WTC11 (cell line): ENCODE measurements at regions not wholly inside any gene's neighbourhood (a gene's known extent, or its start where the extent isn't known, plus 50 kb on each side); places are given as distances from the start of the nearest gene placed in this dataset.

Experiments used
- ATAC-seq: fragments of 200-7000 bp; cut with Tn5 transposase; 2 replicates; pipeline ENCODE4 v1.10.0; 2021; ENCODE audit warnings: mild to moderate bottlenecking, moderate library complexity
- CTCF ChIA-PET: fragments of 300-600 bp; sonication (Branson Sonifier 250); formaldehyde crosslinking; loops from one replicate; lab custom pipeline; 2021; ENCODE audit warnings: antibody characterized with exemption; lab: Charles Lee
- POLR2A ChIA-PET: fragments of 350-600 bp; sonication (Branson Sonifier 250); formaldehyde crosslinking; loops from one replicate; lab custom pipeline; 2021; ENCODE audit warnings: antibody characterized with exemption; lab: Charles Lee
- DNase-seq: peaks from one replicate; pipeline ENCODE4 v3.0.0; 2021; ENCODE audit warnings: low spot score
- H3K27ac Mint-ChIP-seq: 2 replicates; pipeline ENCODE4 v1.8.0; 2021; ENCODE audit warnings: mixed read lengths
- H3K27me3 Mint-ChIP-seq: 2 replicates; pipeline ENCODE4 v1.8.0; 2021; ENCODE audit warnings: low read depth, mild to moderate bottlenecking, moderate library complexity, mixed read lengths
- H3K36me3 Mint-ChIP-seq: 2 replicates; pipeline ENCODE4 v1.8.0; 2021; ENCODE audit warnings: mixed read lengths
- H3K4me1 Mint-ChIP-seq: 2 replicates; pipeline ENCODE4 v1.8.0; 2022; ENCODE audit warnings: mixed read lengths
- H3K4me3 Mint-ChIP-seq: 2 replicates; pipeline ENCODE4 v1.8.0; 2021; ENCODE audit warnings: mild to moderate bottlenecking, moderate library complexity, mixed read lengths
- H3K9me3 Mint-ChIP-seq: 2 replicates; pipeline ENCODE4 v1.8.0; 2021; ENCODE audit warnings: mixed read lengths
- CBFB ChIP-seq: sonication (generic); formaldehyde crosslinking; IDR thresholded peaks from 2 replicates; pipeline ENCODE4 v1.8.1; 2022; ENCODE audit warnings: mild to moderate bottlenecking, low read depth, missing genetic modification reagents
- MXD4 ChIP-seq: fragments of 250-450 bp; sonication (Bioruptor Pico); IDR thresholded peaks from 2 replicates; pipeline ENCODE4 v1.8.0; 2021; ENCODE audit warnings: mild to moderate bottlenecking, moderate library complexity, borderline replicate concordance
- MYBL2 ChIP-seq: sonication (generic); formaldehyde crosslinking; IDR thresholded peaks from 2 replicates; pipeline ENCODE4 v1.8.1; 2023; ENCODE audit warnings: mild to moderate bottlenecking, moderate library complexity, missing genetic modification reagents
- NFATC4 ChIP-seq: fragments of 250-450 bp; sonication (Bioruptor Pico); IDR thresholded peaks from 2 replicates; pipeline ENCODE4 v1.9.0; 2021; ENCODE audit warnings: mild to moderate bottlenecking
- NFE2L1 ChIP-seq: sonication (generic); formaldehyde crosslinking; IDR thresholded peaks from 2 replicates; pipeline ENCODE4 v1.8.1; 2023; ENCODE audit warnings: missing genetic modification reagents
- NR3C1 ChIP-seq: sonication (generic); formaldehyde crosslinking; conservative IDR thresholded peaks from 2 replicates; pipeline ENCODE4 v1.8.1; 2023; ENCODE audit warnings: low read depth, mild to moderate bottlenecking, missing genetic modification reagents
- PRRX2 ChIP-seq: fragments of 250-450 bp; sonication (Bioruptor Pico); IDR thresholded peaks from 2 replicates; pipeline ENCODE4 v1.8.0; 2021; ENCODE audit warnings: mild to moderate bottlenecking
- RELA ChIP-seq: sonication (generic); formaldehyde crosslinking; IDR thresholded peaks from 2 replicates; pipeline ENCODE4 v1.8.1; 2022; ENCODE audit warnings: missing genetic modification reagents, mild to moderate bottlenecking, borderline replicate concordance
- SOX15 ChIP-seq: fragments of 250-450 bp; sonication (Bioruptor Pico); IDR thresholded peaks from 2 replicates; pipeline ENCODE4 v1.9.0; 2021; ENCODE audit warnings: mild to moderate bottlenecking
- SP1 ChIP-seq: sonication (generic); formaldehyde crosslinking; conservative IDR thresholded peaks from 2 replicates; pipeline ENCODE4 v1.8.1; 2022; ENCODE audit warnings: missing genetic modification reagents
- TP53 ChIP-seq: sonication (generic); formaldehyde crosslinking; IDR thresholded peaks from 2 replicates; pipeline ENCODE4 v1.8.1; 2023; ENCODE audit warnings: mild to moderate bottlenecking, missing genetic modification reagents
- ZNF121 ChIP-seq: sonication (generic); formaldehyde crosslinking; IDR thresholded peaks from 2 replicates; pipeline ENCODE4 v1.8.0; 2023; ENCODE audit warnings: missing genetic modification reagents
- ZNF138 ChIP-seq: sonication (generic); formaldehyde crosslinking; conservative IDR thresholded peaks from 2 replicates; pipeline ENCODE4 v1.8.1; 2022; ENCODE audit warnings: mild to moderate bottlenecking, moderate library complexity, missing genetic modification reagents
- ZNF219 ChIP-seq: sonication (generic); formaldehyde crosslinking; IDR thresholded peaks from 2 replicates; pipeline ENCODE4 v1.8.0; 2023; ENCODE audit warnings: missing genetic modification reagents, mild to moderate bottlenecking, borderline replicate concordance
- ZNF263 ChIP-seq: sonication (generic); formaldehyde crosslinking; IDR thresholded peaks from 2 replicates; pipeline ENCODE4 v1.8.1; 2022; ENCODE audit warnings: low read depth, mild to moderate bottlenecking, moderate library complexity, missing genetic modification reagents
- ZNF317 ChIP-seq: sonication (generic); formaldehyde crosslinking; IDR thresholded peaks from 2 replicates; pipeline ENCODE4 v1.8.1; 2023; ENCODE audit warnings: low read depth, mild to moderate bottlenecking, moderate library complexity, missing genetic modification reagents, borderline replicate concordance
- ZNF396 ChIP-seq: fragments of 250-450 bp; sonication (Bioruptor Pico); IDR thresholded peaks from 2 replicates; pipeline ENCODE4 v1.8.0; 2021; ENCODE audit warnings: mild to moderate bottlenecking, moderate library complexity, borderline replicate concordance
- TF ChIP-seq, protein P1 (sequence below): fragments of 250-450 bp; sonication (Bioruptor Pico); IDR thresholded peaks from 2 replicates; pipeline ENCODE4 v2.1.2; 2022; ENCODE audit warnings: mild to moderate bottlenecking, moderate library complexity
- TF ChIP-seq, protein P2 (sequence below): sonication (generic); formaldehyde crosslinking; IDR thresholded peaks from 2 replicates; pipeline ENCODE4 v1.8.0; 2023; ENCODE audit warnings: missing genetic modification reagents, mild to moderate bottlenecking, borderline replicate concordance
- TF ChIP-seq, protein P3 (sequence below): sonication (generic); formaldehyde crosslinking; IDR thresholded peaks from 2 replicates; pipeline ENCODE4 v1.8.1; 2022; ENCODE audit warnings: mild to moderate bottlenecking, moderate library complexity, missing genetic modification reagents
- TF ChIP-seq, protein P4 (sequence below): sonication (generic); formaldehyde crosslinking; IDR thresholded peaks from 2 replicates; pipeline ENCODE4 v1.8.0; 2023; ENCODE audit warnings: missing genetic modification reagents
- TF ChIP-seq, protein P5 (sequence below): sonication (generic); formaldehyde crosslinking; IDR thresholded peaks from 2 replicates; pipeline ENCODE4 v1.8.0; 2022; ENCODE audit warnings: mild to moderate bottlenecking, missing genetic modification reagents
- TF ChIP-seq, protein P6 (sequence below): fragments of 250-450 bp; sonication (Bioruptor Pico); IDR thresholded peaks from 2 replicates; pipeline ENCODE4 v1.8.0; 2021; ENCODE audit warnings: mild to moderate bottlenecking
- TF ChIP-seq, protein P7 (sequence below): sonication (generic); formaldehyde crosslinking; IDR thresholded peaks from 2 replicates; pipeline ENCODE4 v1.8.1; 2023; ENCODE audit warnings: mild to moderate bottlenecking, missing genetic modification reagents, moderate library complexity
- TF ChIP-seq, protein P8 (sequence below): fragments of 250-450 bp; sonication (Bioruptor Pico); IDR thresholded peaks from 2 replicates; pipeline ENCODE4 v1.9.0; 2021; ENCODE audit warnings: mild to moderate bottlenecking

DNA sequence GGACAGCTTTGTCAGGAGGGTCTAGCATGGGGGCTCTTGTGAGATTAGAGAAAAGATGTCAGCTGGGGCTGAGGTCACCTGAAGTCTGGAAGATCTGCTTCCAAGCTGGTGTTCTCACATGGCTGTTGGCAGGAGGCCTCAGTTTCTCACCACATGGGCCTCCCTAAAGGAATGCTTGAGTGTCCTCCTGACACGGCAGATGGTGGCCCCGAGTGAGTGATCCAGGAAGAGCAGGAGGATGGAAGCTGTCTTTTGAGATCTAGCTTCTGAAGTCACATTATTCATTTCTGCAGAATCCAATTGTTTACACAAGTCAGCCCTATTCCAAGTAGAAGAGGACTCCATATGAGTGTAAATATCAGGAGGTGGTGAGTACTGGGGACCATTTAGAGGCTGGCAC, 344.0 kb upstream of the PROK2 start:
- no peaks in the 10 kb centered on the region for H3K27me3 Mint-ChIP-seq
- DNase-seq (no peak), ATAC-seq (no peak)
- ChIA-PET POLR2A (no interaction called here), CTCF (no interaction called here)
- no peaks in the 10 kb centered on the region for H3K4me1 Mint-ChIP-seq
- H3K36me3 Mint-ChIP-seq: no peaks in the 10 kb centered on the region
- H3K27ac Mint-ChIP-seq: no peak overlapping the region
- H3K4me3 Mint-ChIP-seq: no peak overlapping the region
- H3K9me3 Mint-ChIP-seq: peaks cover 10% of the 10 kb centered on the region
- TF ChIP-seq, protein P1, sequence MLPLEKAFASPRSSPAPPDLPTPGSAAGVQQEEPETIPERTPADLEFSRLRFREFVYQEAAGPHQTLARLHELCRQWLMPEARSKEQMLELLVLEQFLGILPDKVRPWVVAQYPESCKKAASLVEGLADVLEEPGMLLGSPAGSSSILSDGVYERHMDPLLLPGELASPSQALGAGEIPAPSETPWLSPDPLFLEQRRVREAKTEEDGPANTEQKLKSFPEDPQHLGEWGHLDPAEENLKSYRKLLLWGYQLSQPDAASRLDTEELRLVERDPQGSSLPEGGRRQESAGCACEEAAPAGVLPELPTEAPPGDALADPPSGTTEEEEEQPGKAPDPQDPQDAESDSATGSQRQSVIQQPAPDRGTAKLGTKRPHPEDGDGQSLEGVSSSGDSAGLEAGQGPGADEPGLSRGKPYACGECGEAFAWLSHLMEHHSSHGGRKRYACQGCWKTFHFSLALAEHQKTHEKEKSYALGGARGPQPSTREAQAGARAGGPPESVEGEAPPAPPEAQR (CRISPR knock-in tag): no peak
- TF ChIP-seq NR3C1 (no peak), ZNF138 (CRISPR knock-in tag) (no peak), ZNF396 (CRISPR knock-in tag) (no peak), RELA (no peak), SOX15 (CRISPR knock-in tag) (no peak), MYBL2 (CRISPR knock-in tag) (no peak), PRRX2 (no peak), ZNF317 (CRISPR knock-in tag) (no peak), ZNF219 (CRISPR knock-in tag) (no peak), SP1 (CRISPR knock-in tag) (no peak), CBFB (no peak)
- TF ChIP-seq, protein P2, sequence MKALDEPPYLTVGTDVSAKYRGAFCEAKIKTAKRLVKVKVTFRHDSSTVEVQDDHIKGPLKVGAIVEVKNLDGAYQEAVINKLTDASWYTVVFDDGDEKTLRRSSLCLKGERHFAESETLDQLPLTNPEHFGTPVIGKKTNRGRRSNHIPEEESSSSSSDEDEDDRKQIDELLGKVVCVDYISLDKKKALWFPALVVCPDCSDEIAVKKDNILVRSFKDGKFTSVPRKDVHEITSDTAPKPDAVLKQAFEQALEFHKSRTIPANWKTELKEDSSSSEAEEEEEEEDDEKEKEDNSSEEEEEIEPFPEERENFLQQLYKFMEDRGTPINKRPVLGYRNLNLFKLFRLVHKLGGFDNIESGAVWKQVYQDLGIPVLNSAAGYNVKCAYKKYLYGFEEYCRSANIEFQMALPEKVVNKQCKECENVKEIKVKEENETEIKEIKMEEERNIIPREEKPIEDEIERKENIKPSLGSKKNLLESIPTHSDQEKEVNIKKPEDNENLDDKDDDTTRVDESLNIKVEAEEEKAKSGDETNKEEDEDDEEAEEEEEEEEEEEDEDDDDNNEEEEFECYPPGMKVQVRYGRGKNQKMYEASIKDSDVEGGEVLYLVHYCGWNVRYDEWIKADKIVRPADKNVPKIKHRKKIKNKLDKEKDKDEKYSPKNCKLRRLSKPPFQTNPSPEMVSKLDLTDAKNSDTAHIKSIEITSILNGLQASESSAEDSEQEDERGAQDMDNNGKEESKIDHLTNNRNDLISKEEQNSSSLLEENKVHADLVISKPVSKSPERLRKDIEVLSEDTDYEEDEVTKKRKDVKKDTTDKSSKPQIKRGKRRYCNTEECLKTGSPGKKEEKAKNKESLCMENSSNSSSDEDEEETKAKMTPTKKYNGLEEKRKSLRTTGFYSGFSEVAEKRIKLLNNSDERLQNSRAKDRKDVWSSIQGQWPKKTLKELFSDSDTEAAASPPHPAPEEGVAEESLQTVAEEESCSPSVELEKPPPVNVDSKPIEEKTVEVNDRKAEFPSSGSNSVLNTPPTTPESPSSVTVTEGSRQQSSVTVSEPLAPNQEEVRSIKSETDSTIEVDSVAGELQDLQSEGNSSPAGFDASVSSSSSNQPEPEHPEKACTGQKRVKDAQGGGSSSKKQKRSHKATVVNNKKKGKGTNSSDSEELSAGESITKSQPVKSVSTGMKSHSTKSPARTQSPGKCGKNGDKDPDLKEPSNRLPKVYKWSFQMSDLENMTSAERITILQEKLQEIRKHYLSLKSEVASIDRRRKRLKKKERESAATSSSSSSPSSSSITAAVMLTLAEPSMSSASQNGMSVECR (CRISPR knock-in tag): no peak
- TF ChIP-seq, protein P3, sequence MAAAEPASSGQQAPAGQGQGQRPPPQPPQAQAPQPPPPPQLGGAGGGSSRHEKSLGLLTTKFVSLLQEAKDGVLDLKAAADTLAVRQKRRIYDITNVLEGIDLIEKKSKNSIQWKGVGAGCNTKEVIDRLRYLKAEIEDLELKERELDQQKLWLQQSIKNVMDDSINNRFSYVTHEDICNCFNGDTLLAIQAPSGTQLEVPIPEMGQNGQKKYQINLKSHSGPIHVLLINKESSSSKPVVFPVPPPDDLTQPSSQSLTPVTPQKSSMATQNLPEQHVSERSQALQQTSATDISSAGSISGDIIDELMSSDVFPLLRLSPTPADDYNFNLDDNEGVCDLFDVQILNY: no peak
- TF ChIP-seq, protein P4, sequence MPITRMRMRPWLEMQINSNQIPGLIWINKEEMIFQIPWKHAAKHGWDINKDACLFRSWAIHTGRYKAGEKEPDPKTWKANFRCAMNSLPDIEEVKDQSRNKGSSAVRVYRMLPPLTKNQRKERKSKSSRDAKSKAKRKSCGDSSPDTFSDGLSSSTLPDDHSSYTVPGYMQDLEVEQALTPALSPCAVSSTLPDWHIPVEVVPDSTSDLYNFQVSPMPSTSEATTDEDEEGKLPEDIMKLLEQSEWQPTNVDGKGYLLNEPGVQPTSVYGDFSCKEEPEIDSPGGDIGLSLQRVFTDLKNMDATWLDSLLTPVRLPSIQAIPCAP (CRISPR knock-in tag): no peak
- TF ChIP-seq, protein P5, sequence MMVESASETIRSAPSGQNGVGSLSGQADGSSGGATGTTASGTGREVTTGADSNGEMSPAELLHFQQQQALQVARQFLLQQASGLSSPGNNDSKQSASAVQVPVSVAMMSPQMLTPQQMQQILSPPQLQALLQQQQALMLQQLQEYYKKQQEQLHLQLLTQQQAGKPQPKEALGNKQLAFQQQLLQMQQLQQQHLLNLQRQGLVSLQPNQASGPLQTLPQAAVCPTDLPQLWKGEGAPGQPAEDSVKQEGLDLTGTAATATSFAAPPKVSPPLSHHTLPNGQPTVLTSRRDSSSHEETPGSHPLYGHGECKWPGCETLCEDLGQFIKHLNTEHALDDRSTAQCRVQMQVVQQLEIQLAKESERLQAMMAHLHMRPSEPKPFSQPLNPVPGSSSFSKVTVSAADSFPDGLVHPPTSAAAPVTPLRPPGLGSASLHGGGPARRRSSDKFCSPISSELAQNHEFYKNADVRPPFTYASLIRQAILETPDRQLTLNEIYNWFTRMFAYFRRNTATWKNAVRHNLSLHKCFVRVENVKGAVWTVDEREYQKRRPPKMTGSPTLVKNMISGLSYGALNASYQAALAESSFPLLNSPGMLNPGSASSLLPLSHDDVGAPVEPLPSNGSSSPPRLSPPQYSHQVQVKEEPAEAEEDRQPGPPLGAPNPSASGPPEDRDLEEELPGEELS (CRISPR knock-in tag): no peak

DNA sequence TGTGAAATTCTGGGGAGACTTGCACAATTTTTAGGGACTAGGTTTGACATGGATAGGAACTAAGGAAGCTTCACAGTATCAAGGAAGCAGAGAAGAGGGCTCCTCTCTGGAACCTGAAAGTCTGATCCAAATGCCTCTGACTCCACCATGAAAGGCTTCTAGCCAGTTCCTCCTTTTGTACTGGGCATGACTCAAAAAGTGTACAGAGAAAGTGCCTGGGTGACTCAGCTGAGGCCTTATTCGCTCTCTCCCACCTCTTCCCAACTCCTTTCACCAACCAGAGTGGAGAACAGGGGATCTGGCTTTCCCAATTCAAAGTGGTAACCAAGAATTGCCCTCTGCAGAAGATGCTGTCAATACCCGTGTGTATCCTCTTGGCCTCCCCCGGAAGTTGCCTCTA, 342.9 kb upstream of the PROK2 start:
- Mint-ChIP-seq H3K9me3 (peaks cover 6% of the 10 kb centered on the region; the same call in 1 of the 2 replicates), H3K27ac (no peak overlapping the region), H3K36me3 (no peaks in the 10 kb centered on the region), H3K4me3 (no peak overlapping the region), H3K4me1 (no peaks in the 10 kb centered on the region), H3K27me3 (no peaks in the 10 kb centered on the region)
- POLR2A ChIA-PET: no interaction called here
- no peak for ATAC-seq
- no peak for DNase-seq
- CTCF ChIA-PET: no interaction called here
- TF ChIP-seq NFE2L1 (no peak), SOX15 (CRISPR knock-in tag) (no peak), MXD4 (CRISPR knock-in tag) (no peak), TP53 (CRISPR knock-in tag) (no peak), PRRX2 (no peak), ZNF263 (CRISPR knock-in tag) (no peak), NFATC4 (CRISPR knock-in tag) (no peak), ZNF121 (no peak), ZNF317 (CRISPR knock-in tag) (no peak)
- TF ChIP-seq, protein P6, sequence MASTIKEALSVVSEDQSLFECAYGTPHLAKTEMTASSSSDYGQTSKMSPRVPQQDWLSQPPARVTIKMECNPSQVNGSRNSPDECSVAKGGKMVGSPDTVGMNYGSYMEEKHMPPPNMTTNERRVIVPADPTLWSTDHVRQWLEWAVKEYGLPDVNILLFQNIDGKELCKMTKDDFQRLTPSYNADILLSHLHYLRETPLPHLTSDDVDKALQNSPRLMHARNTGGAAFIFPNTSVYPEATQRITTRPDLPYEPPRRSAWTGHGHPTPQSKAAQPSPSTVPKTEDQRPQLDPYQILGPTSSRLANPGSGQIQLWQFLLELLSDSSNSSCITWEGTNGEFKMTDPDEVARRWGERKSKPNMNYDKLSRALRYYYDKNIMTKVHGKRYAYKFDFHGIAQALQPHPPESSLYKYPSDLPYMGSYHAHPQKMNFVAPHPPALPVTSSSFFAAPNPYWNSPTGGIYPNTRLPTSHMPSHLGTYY (CRISPR knock-in tag): no peak
- TF ChIP-seq, protein P7, sequence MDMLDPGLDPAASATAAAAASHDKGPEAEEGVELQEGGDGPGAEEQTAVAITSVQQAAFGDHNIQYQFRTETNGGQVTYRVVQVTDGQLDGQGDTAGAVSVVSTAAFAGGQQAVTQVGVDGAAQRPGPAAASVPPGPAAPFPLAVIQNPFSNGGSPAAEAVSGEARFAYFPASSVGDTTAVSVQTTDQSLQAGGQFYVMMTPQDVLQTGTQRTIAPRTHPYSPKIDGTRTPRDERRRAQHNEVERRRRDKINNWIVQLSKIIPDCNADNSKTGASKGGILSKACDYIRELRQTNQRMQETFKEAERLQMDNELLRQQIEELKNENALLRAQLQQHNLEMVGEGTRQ: no peak
- TF ChIP-seq, protein P8, sequence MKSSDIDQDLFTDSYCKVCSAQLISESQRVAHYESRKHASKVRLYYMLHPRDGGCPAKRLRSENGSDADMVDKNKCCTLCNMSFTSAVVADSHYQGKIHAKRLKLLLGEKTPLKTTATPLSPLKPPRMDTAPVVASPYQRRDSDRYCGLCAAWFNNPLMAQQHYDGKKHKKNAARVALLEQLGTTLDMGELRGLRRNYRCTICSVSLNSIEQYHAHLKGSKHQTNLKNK (CRISPR knock-in tag): no peak
